ENCODE measurements at regions not wholly inside any gene's neighbourhood (a gene's known extent, or its start where the extent isn't known, plus 50 kb on each side); places are given as distances from the start of the nearest gene placed in this dataset.

- no peak for DNase-seq
Measured at GRCh38 chr2:51650769-51651168, 618.8 kb upstream of the NRXN1 start.

- peak; percentile 16 for DNase-seq
Measured at GRCh38 chr2:51649366-51649765, 617.4 kb upstream of the NRXN1 start.

GRCh38 chr2:51638811-51639210 is 606.9 kb upstream of the NRXN1 start:
- no peak for DNase-seq

- DNase-seq: no peak
Measured at GRCh38 chr2:51633073-51633472, 601.1 kb upstream of the NRXN1 start.

GRCh38 chr2:51629406-51629805 is 597.5 kb upstream of the NRXN1 start:
- peak; percentile 69 for DNase-seq

- peak; percentile 82 for DNase-seq
Measured at GRCh38 chr2:51628917-51629316, 597.0 kb upstream of the NRXN1 start.

- DNase-seq: no peak
Measured at GRCh38 chr2:51624995-51625394, 593.1 kb upstream of the NRXN1 start.

GRCh38 chr2:51620796-51621195 is 588.9 kb upstream of the NRXN1 start:
- no peak for DNase-seq

- no peak for DNase-seq
Measured at GRCh38 chr2:51619961-51620360, 588.0 kb upstream of the NRXN1 start.

- no peak for DNase-seq
Measured at GRCh38 chr2:51612387-51612786, 580.5 kb upstream of the NRXN1 start.

GRCh38 chr2:51601706-51602105 is 569.8 kb upstream of the NRXN1 start:
- DNase-seq: no peak

- DNase-seq: no peak
Measured at GRCh38 chr2:51597086-51597485, 565.2 kb upstream of the NRXN1 start.

GRCh38 chr2:51595836-51596235 is 563.9 kb upstream of the NRXN1 start:
- peak; percentile 29 for DNase-seq

- DNase-seq: no peak
Measured at GRCh38 chr2:51581636-51582267, 549.8 kb upstream of the NRXN1 start.

GRCh38 chr2:51579412-51579811 is 547.5 kb upstream of the NRXN1 start:
- DNase-seq: no peak

- DNase-seq: no peak
Measured at GRCh38 chr2:51575181-51575580, 543.2 kb upstream of the NRXN1 start.

GRCh38 chr2:51559026-51559425 is 527.1 kb upstream of the NRXN1 start:
- no peak for DNase-seq

- DNase-seq: no peak
Measured at GRCh38 chr2:51553476-51553875, 521.5 kb upstream of the NRXN1 start.

GRCh38 chr2:51535763-51536162 is 503.8 kb upstream of the NRXN1 start:
- DNase-seq: no peak

GRCh38 chr2:51534166-51534565 is 502.2 kb upstream of the NRXN1 start:
- DNase-seq: no peak

GRCh38 chr2:51528156-51528555 is 496.2 kb upstream of the NRXN1 start:
- no peak for DNase-seq

GRCh38 chr2:51526766-51527165 is 494.8 kb upstream of the NRXN1 start:
- DNase-seq: no peak

GRCh38 chr2:51516667-51517066 is 484.7 kb upstream of the NRXN1 start:
- no peak for DNase-seq

GRCh38 chr2:51511002-51511401 is 479.1 kb upstream of the NRXN1 start:
- no peak for DNase-seq

- DNase-seq: no peak
Measured at GRCh38 chr2:51510303-51510702, 478.4 kb upstream of the NRXN1 start.

Measured in muscle of arm (tissue), 1 donor.